ENCODE measurements at regions not wholly inside any gene's neighbourhood (a gene's known extent, or its start where the extent isn't known, plus 50 kb on each side); places are given as distances from the start of the nearest gene placed in this dataset.

DNA sequence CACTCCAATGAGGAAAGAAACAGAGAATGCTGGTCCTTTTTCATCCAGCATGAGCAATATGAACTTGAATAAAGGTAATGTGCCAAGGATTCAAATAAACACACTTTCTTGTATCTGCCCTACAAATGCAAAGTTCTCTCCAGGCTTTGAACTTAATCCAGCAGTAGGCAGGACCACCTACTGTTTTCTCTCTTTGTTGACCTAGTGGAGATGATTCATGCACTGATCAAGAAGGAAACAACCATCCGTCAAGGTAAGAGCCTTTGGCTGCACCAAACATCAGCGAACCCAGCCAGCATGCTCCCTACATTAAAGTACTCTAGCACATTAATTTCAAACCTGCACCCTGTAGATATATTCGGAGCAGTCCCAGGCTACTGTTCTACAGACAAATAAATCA lies 489.3 kb downstream of the GALC start:
- DNase-seq, result no peak

DNA sequence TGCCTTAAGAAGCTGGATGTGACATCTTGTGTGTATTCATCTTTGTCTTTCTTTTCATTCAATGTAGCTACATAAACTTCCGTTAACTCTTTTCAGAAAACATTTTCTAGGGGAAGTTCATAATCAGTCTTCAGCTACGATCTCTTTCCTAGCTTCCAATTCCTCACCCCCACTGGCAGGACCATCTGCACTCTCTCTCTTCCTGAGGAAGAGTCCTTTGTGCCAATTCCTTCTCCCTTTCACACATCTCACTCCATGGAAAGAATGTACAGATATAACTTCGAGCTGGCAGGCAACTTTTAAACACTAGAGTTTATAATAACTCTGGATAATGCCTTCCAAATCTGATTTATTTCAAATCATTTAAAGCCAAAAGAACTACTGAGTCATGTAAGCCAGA lies 495.7 kb downstream of the GALC start:
- DNase-seq, result no peak

DNA sequence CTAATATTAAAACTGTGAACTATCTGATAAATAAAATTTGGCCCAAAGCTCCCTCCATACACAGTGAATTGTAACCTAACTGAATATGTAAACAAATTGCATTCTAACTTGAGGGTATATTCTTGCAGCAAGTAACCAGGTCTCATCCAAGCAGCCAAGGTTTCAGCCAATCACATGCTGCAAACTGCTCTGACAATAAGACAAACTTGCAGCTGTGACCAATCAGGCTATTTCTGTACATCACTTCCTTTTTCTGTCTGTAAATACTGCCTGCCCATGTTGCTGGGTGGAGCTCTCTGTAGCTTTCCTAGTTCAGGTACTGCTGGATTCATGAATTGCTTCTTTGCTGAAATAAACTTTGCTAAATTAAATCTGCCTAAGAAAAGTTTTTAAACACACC lies 499.0 kb downstream of the GALC start:
- no peak for DNase-seq

DNA sequence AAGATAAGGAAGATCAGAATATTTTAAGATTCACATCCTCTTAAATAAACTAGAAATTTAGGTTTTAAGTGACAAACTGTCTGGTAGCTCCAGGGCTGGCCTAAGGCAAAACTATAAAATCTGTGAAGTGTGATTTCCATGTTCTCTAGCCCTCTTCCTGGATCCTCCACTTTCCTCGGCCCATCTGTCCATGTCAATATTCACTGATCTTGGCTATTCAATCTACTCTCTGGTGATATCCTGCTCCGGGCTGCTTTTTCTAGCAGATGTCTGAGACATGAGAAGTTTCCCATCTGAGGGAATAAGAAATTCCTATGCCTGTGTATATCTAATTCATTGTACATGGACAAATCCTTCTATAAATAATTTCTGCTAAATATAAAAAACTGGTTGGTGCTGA lies 500.4 kb downstream of the GALC start:
- no peak for DNase-seq

DNA sequence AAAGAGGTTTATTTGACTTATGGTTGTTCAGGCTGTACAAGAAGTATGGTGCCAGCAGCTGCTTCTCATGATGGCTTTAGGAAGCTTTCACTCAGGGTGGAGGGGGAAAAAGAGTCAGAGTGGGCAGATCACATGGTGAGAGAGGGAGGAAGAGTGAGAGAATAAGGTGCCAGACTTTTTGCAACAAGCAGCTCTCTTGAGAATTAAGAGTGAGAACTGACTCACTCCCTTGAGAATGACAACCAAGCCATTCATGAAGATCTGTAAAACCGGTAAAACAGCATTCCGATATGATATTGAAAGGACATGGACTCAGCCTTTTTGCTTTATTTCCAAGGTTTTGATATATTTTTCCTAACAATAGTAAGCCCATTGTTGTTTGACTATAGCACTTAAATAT lies 501.2 kb downstream of the GALC start:
- DNase-seq, result no peak

DNA sequence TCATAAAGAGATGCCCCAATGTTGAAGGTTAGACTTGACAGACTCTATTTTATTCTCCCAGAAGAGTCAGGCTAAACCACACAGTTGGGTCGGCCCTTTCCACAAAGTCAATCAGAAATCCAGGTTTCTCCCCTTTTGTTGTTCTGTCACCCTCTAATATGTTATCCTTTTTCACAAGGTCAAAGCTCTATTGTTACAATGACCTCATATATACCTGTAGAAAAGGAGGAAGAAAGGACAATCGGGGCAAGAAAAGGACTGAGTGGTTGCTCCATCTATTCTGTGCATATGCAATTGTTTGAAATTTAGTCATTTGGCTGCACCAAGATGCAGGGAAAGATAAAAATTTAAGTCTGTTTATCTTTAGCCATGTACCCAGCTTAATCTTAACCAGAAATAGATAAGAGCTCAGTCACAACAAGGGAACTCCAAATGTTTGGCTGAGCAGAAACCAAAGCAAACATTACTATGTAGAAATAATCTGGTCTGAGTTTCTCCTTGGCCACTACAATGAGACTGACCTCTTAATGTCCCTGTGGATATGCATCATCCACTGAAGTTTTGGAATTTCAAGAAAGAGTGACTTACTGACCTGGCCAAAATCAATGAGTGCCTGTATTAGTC lies 503.7 kb downstream of the GALC start:
- DNase-seq, result no peak

DNA sequence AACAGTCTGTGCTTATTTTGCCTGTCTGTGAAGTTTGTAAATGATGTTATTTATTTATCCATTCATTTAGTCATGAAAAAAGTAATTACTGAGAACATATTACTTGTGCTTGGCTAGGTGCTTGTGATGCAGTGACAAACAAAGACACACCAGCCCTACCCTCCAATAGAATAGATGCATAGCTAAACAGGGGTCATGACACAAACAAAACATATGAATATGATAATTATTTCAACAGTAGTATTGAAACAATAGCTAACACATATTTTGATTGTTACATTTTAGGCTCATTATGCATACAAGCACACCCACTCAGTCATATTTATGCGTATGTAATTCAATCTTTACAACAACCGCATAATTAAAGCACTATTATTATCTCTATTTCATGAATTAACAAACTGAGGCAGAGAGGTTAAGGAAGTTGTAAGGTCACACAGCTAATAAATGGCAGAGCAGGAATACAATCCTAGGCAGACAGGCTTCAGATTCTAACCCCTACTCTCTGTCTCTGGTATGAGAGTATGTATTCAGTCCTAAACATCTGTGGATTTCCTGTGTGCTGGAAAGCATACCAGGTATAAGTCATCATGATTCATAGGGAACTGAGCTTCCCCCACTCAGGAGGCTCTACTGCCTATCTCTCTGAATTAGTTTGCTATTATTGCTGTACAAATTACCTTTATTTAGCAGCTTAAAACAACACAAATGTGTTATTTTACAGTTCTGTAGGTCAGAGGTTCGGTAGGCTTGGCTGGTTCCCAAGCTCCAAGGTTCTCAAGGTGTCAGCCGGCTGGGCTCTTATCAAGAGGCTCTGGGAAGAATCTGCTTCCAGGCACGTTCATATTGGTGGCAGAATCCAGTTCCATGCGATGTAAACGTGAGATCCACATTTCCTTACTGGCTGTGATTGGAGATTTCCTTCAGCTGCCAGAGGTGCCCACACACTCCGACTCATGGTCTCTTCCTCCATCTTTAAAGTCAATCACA lies 509.4 kb downstream of the GALC start:
- no peak for DNase-seq

DNA sequence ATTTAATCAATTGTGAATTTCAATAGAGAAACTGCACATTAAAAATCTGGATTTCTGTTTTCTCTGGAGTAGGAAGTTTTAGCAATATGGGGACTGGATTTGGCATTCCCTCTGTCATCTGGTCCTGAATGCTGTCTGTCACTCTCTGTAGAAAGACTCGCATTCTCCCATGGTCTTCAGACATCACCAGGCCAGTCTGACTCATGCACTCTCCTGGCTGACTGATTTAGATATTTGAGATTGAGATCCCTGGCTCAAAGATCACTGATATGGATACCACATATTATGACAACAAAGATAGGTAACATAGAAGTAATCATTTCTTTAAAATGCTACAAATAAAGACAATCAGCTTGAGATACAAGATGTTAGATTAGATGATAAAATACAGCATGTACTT lies 524.5 kb downstream of the GALC start:
- DNase-seq, result no peak

DNA sequence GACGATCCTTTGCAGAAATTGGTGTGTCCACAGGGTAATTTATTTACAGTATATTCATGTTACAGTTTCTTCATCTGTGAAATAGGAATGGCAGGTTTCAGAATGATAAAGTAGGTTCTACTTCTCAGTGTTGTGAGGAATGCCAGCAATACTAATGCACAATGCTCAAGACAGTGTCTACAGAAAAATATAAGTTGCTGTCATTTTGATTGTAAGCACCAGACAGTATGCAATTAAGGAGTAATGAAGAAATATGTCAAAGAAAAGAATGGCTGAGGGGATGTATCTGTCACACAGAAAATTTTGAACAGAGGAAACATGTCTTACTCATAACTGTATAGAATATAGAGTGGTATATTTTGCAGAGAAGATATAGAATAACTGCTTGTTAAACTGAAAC lies 525.4 kb downstream of the GALC start:
- DNase-seq, result no peak

DNA sequence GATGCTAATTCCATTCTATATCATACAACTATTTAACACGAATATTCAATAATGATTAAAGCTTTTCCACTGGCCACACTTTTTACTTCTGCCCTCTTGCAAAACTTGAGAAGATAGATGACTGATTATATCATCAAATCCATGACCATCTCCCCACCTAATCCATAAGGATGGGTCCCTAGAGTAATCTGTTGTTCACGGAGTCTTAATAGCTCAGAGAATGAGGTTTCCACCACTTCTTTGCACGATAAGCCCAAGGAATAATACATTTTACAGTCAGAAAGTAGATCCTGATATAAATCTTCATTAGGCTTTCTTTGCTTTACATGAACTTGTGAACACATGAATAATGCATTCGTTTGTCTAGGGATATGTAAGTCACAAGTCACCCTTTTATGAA lies 527.2 kb downstream of the GALC start:
- DNase-seq, result no peak

DNA sequence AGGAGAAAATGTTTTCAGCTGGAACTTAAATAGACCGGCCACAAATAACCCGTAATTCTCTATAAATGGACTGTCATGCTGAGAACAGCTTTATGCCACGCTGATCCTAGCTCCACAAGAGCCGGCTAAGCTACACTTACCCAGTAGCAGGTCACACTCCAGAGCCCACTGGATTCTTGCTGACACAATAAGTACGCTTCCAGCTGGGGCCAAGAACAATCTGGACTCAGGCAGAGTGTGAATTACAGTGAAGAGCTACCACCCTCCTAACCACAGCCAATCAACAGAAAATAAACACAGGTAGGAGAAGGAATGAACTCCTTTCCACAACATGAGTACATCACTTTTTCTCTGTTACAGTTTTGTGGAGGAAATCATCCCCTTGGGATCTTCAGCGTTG lies 531.3 kb downstream of the GALC start:
- DNase-seq, result no peak

DNA sequence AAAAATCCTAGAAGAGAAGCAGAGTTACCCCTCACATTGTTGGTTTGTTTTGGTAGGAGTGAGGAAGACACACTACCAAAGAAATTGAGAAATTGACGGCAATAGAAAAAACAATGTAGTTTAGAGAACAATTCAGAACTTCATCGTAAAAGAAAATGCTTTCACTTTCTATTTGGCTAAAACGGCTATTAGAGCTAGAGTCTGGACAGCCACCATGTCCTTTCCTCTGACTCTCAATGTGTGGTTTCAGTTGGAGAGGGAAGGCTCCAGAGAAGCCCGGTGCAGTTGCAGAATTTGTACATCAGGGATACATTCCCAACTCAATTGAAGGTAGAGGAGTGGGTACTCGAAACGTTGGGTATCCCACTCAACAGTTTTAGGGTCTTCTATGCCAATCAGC lies 535.3 kb downstream of the GALC start:
- no peak for DNase-seq

DNA sequence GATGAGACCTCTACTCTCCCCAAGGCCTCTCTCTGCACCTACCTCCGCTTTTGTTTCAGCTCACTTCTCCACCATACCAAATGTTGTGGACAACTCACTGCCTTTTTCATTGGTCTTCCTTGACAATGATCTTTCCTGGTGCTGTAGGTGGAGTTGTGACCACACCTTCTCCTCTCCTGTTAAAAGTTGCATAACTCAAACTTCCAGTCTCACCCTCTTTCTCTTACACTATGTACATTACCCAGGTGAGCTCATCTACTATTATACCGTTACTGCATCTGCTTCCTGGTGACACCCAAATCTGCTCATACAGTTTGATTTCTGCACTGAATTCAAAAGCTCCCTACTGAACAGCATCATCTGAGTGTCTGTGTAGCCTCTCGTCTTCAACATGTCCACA lies 542.8 kb downstream of the GALC start:
- no peak for DNase-seq

DNA sequence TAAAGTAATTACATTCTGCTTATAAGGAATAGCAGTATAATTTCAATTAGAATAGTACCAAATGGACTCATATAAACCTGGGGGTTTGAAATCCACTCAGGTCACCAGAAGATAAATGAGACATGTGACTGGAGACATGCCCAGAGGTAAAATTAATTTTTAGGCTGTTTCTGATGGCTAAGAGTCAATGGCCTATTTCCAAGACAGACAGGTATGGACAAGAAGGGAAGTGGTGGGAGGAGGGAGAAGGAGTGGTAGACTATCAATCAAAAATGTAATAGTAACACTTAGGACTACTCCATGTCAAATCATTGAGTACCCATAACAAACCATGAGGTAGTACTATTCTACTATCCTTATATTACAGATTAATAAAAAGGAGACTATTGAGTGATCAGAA lies 544.0 kb downstream of the GALC start:
- no peak for DNase-seq

DNA sequence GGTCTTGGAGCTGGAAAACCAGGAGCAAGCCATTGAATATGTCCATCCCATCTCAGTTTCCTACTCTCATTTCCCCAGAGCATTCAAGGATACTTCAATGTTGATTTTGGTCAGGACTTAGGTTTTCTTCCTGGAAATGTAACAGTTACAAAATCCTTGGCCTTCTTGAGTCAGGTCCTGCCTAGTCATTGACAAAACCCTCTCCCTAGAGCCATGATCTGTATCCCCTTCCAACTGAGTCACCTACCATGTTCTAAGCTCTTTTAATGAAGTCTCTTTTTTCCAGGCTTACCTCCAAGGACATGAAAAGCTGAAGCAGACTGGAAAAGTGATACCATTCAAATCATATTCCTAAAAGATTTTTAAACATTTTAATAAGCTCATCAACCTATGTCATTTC lies 549.2 kb downstream of the GALC start:
- DNase-seq, result no peak

DNA sequence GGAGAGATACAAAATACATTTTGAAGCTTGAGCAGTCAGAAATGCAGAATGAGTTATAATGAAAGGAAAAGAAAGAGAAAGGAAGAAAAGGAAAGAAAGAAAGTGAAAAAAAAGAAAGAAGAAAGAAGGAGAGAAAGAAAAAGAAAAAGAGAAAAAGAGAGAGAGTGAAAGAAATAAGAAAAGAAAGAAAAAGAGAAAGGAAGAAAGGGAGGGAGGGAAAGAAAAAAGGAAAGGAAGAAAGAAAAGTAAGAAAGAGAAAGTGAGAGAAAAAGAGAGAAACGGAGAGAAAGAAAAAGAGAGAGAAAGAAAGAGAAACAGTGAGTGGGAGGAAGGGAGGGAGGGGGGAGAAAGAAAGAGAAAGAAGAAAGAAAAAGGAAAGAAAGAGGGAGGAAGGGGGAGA lies 549.9 kb downstream of the GALC start:
- no peak for DNase-seq

DNA sequence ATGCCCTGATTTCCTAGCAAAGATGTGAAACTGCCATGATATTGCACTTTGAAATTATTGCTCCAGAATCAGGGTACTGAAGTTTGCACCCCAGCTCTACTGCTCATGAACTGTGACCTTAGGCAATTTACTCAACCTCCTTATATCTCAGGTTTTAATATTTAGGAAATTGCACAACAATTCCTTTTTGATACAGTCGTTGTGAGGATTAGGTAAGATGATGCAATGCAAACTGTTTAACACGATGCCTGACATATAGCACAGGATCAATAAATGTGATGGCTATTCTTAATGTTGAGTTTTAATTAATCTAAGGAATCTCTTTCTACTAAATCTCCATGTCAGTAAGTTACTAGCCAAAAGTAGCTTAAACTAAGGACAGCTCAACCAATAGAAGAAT lies 555.8 kb downstream of the GALC start:
- no peak for DNase-seq

DNA sequence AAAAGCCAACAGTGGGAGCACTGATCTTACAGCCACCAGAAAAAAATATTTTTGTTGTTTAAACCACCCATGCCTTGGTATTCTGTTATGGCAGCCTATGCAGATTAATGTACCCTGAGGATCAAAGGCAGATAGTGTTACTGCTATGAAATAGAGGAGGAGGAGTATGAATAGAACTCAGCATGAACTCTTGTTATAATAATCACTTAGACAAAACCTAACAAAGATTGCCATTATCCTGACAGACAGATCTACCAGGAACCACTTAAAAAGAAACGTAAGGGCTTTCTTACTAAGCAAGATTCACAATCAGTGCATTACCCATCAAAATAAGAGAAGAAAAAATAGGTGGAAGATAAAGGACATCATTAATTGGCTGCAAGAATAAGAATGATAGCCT lies 558.3 kb downstream of the GALC start:
- no peak for DNase-seq

DNA sequence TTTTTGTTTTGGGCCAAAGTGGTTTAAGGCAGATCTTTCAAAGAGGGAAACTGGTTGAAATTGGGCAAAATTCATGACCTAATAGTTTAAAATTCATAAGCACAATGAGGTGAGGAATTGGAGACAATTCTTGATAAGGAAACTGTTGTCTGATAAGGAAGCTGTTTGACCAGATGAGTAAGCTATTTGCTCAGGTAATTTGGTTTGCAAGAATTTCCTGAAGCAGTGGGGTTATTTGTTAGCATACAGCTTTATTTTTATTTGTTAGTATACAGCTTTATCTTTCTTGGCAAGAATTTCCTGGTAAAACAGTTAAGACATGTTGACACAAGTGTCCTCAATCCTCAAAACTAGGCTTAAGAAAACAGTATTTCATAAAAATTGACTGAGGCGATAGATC lies 559.0 kb downstream of the GALC start:
- no peak for DNase-seq

DNA sequence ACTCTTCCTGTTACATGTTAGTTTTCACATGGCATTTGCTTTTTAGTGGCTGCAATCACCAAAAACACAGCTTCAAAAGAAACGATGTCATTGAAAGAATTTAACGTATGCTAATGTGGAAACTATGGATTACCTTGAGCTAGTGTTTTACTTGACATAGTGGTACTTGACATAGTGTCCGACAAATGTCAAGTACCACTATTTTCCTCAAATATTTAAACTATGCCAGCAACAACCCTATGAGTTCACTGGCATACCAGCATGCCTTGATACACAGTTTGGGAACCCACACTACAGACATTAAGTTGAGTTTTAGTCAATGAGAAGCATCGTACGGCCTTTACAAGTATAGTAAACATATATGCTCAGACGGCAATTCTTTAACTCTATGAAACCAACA lies 560.3 kb downstream of the GALC start:
- no peak for DNase-seq

DNA sequence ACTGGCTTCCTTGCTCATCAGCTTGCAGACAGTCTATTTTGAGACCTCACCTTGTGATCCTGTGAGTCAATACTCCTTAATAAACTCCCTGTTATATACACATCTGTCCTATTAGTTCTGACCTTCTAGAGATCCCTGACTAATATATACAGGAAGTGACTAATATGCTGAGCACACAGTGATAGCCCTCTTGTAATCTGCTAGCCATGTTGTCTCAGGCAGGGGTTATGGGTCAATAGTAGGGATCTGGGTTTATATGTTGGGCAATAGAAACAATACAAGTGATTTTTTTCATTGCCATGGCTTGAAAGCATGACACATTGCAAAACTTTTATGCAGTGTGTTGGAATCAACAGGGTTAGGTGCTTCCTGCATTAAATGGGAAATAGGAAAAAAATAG lies 562.2 kb downstream of the GALC start:
- DNase-seq, result no peak

DNA sequence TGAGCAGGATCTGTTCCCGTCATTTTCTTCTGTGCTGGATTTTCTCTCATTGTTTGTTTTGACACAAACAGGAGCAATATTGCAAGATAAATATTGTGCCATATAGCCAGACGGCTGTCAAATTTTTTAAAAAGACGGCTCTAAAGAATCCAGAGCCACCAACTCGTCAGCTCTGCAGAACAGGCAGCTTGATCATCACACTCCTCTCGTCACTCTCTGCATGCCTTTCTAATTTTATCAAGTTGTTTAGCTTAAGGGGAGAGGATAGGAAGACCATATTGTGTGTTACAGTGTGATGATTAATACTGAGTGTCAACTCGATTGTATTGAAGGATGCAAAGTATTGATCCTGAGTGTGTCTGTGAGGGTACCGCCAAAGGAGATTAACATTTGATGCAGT lies 562.8 kb downstream of the GALC start:
- no peak for DNase-seq

DNA sequence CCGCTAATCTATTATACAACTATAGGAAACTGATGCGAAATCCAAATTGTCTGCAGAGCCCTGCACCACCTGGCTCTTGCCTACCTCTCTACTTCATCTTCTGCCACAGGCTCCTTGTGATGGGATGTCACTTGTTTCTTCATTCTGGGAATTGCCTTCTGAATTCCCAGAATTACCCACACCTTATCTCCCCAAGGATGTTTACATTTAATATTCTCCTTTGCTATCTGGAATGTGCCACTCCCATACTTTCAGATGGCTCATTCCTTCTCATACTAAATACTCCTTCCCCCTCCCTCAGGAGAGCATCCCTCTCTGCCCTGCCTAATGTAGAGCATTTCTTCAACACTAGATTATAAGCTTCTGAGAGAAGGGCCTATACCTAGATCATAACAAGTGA lies 573.1 kb downstream of the GALC start:
- no peak for DNase-seq

DNA sequence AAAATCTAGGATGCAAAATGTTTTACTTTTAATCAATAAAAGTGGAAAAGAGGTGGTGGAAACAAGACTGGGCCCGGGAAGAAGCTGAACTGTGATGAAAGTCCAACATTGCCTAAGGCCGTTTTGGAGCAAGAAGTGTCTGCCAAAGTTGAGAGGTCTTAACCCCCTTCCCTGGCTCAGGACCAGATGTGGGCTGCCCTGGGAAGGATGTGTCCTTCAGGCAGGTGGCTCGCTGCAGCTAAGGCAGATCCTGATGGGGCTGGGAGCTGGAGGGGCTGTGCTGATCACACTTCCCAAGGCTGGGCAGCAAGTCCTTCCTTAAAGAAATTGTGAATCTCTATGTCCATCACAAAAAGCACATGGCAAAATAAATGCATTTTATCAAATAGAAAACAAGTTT lies 581.6 kb downstream of the GALC start:
- DNase-seq, result no peak

DNA sequence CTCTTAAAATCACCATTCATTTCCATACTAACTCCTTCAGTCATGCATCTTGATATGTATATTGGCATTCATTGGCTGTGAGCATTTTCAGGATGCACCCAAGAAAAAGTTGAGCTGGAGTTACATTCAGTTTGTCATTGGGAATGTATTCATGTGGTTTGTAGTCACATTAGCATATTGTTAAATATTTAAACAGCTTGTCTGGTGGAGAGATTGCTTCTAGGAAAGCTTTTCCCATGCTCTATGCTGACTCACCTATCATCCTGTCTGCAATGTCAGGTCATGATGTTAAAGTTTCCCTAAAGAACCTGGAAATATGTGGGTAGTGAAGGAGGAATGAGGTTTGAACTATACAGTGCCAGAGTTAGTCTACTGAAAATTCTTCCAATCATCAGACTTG lies 583.6 kb downstream of the GALC start:
- DNase-seq, result no peak

All from activated CD4-positive, alpha-beta T cell treated with anti-CD3 and anti-CD28 coated beads for 48 hours (primary cell).